Cardiac septum (tissue), 1 donor: ENCODE measurements at regions not wholly inside any gene's neighbourhood (a gene's known extent, or its start where the extent isn't known, plus 50 kb on each side); places are given as distances from the start of the nearest gene placed in this dataset.

Experiments
- DNase-seq: peaks from one replicate; pipeline ENCODE4 v3.0.0-alpha.2; 2020; ENCODE audit warnings: low spot score
- intact Hi-C: fragments of 100-400 bp; cut with DNase I; formaldehyde crosslinking; loops from one replicate; pipeline ENCODE4 v1.14.0; 2022
- donor health status: DM: no; HTN: no; CAD: no.

DNA sequence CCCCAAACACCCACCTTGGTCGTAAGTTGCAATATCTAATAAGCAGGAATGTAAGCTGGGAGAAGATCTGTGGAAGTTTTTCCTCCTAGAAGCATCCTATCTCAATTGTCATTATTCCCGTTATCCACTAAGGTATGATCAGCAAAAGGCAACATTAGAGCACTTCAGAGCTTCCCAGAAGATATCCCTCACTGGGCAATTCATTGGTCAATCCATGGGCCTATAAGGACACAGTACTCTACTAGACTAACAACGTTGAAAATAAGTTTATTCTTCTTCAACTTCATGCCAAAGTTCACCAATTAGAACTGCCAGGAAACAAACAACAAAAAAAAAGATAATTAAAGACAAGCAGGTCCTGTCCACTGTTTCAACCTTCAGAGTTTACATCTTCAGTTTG is 433.0 kb upstream of the POU3F3 start:
- intact Hi-C loops = no loop called here
- no peak for DNase-seq

DNA sequence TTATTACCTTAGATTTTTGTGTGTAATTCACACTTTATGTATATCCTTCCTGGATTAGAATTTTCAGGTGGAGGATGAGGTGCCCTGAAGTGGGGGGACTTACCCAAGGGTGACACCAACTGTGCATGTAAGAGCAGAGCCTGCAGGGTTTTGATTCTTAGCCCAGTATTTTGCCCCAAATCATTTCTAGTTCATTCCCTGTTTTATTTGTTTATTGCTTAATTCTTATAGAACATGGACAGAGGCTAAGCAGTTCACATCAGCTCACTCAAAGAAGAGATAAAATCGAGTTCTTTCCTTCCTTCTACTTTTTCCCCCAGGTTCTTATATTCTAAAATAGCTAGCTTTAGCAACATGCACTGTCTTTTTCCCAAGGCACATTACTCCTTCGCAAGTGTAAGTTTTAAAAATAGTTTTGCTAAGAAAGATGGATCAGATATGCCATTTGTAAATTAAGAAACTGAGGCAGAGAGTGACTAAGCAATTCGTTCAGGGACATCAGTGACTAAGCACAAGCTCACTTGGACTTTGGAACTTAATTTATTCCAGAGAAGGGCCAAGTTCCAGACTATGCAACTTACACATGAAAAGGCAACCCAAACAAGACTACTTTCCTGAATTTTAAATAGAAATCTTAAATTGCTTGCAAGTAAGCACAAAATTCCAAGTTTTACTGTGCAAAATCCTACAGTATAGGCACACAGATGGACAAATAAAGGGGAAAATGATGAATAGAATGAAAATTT is 427.9 kb upstream of the POU3F3 start:
- DNase-seq = no peak
- intact Hi-C loops = no loop called here

DNA sequence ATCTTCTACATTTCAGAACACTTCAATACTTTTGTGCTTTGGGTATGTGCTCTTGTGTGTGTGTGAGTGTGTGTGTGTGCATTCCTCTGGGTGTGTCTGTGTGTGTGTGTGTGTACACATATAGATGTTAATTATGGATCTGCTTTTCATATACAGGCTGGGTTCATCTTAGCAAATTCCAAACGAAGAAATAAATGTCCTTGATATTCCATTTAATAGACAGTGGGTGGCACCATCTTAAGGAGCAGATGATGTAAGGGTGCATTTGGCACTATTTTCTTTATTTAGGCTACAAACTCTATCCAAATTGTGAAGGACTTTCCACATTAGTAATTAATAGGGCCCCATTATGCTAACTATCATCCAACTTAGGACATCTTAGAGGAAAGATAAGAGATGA is 425.8 kb upstream of the POU3F3 start:
- DNase-seq = no peak
- intact Hi-C loops = no loop called here

DNA sequence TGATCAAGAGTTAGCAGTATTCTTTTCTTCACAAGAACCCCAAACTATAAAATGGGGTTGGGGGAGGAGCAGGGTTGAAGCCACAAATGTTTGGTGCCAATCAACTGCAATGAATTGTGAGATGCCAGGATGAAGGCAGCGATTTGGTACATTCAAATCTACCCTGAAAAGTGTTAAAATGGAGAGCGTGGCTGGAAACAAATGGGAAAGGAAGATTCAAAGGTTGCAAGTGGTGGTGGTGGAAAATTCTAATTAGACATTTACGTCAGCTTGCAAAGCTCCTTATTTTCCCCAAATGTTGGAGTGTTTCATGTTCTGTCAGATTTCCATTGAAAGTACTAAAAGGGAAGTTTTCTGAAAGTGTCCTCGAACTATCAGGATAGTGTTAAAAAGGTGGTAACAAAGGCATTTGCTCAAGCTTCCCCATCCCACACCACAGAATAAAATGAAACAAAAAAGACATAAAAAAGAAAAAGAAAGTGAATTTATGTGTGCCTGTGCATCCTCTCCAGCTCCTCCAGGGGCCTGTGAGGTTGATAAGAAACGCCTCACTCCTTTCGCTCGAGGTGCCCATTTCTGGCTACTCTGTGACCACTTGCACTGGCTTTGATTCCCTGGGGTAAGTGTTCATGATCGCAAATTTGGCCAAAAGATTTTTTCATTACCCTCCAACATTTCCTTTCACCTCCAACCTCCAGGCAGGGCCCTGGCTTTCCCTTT is 424.1 kb upstream of the POU3F3 start:
- intact Hi-C loops = no loop called here
- no peak for DNase-seq

DNA sequence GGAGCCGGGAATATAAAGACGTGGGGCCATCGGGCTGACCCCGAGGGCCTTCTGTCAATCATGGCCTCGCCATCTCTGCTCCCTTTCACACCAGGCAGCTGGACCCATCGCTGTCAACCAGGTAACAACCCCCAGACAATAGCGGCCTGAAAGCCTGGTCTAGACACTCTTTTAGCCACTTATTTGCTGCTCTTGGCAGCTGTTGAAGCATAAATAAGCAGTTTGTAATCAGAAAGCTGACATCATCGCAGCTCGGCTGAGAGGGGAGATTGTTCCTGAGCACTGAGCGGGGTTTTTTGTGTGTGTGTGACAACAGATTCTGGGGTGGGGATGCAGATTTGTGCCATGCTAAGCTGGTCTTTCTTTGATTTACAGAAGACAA is 423.6 kb upstream of the POU3F3 start:
- no peak for DNase-seq
- intact Hi-C loops = no loop called here

DNA sequence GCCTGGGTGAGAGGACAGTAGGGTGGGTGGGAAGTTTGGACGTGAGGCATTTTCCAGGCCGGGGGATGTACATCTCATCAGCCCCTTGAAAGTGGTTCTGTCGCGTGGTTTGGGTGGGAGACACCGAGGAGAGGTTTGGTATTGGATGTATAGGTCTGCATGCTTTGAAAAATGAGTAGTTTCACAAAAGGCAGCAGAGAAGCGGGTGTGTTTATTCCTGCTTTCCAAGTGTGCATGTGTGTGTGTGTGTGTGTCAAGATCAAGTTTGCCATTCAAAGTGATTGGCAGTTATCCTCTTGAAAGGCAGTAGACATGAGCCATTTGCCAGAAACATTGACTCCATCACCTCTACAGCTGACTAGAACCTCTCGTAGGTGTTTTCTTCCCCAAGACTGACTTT is 423.1 kb upstream of the POU3F3 start:
- no peak for DNase-seq

DNA sequence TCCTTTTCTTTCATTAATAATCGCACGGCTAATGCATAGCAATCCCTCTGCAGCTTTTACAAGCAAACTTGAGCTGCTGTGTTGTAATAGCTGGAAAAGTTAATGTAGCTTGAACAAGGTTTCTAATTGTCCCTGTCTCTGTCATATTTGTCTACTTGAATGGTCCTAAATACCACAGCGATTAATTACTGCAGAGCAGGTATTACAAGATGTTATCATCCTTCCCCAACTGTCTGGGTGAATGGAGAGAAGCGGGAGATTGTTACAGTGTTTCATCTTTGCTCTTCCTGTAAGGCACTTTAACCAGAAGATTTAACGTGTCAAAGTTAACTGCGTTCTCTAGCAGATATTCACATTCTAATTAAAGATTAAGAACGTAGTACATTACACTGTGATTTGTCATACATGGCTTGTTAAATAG is 422.2 kb upstream of the POU3F3 start:
- intact Hi-C loops = no loop called here
- no peak for DNase-seq

More for the DNA sequence above, 423.1 kb upstream of the POU3F3 start:
- intact Hi-C loops = no loop called here

DNA sequence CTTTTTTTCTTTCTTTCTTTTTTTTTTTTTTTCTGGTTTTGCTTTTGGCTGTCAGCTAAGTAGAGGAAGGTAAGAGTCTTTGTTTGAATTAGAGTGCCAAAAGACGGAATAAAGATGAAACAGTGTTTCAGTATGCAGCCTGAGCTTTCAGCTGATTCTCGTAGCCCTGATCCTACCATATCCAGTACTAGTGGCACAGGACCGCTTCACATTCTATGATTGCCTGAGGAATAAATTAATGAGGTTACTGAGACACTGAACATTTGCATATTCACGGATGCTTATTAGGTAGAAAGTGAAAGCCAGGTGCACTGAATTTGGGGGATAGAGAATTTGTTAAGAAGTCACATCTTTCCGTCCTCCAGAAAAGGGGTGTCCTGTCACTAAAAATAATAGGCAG is 421.5 kb upstream of the POU3F3 start:
- DNase-seq = no peak
- intact Hi-C loops = no loop called here

DNA sequence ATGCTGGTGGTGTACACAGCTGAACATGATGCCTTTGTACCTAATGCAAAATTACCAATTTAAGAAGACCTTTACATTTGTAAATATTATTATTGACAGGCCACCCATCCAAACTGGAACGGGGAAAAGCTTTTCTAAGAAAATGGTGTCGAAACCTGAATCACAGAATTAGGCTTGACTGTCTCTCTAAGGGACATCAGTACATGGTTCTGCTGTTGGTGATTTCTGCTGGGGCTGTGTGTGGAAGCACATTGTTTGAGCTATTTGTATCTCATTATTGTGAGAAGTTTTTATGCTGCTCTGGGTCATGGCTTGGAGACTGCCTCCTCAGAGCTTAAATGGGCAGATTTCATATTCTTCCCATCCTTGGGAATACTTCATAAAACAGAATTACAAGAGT is 420.9 kb upstream of the POU3F3 start:
- intact Hi-C loops = no loop called here
- no peak for DNase-seq

DNA sequence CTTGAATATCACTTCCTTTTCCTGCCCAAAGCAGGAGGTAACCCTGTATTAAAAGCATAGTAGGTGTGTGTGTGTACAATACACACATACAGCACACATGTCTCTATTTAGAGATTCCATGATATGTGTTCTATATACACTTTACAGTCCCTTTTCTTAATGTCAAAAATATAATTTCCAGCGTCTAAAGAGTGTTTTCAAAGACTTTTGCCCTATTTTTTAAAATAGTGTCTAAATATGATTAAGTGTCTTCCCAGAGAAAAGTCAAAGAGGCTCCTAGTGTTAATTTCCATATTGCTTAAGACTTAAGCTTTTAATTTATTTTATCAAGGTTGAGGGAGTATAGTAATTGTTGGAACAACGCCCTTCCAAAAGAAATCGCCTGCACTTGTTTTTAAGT is 420.3 kb upstream of the POU3F3 start:
- intact Hi-C loops = no loop called here
- DNase-seq = no peak

DNA sequence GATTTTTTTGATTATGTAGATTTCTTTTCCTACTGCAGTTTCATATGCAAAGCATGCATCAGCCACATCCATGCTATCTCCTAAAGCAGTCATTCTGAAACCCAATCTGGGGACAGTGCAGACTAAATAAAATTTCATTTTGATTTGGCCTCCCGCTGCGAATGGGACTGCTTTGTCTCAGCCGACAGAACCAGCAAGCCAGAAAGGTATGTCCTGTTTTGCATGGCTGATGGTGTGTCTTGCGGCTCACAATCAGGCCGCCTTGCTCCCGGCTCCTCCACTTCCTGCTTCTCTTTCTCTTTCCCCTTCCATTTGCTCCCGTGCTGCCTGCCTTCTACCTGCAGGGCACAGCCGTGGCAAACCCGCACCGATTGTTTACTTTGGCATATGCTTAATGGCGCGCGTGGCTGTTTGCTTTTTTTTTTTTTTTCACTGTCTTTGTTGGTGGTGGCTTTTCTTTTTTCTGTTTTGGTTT is 419.6 kb upstream of the POU3F3 start:
- intact Hi-C loops = no loop called here
- no peak for DNase-seq

DNA sequence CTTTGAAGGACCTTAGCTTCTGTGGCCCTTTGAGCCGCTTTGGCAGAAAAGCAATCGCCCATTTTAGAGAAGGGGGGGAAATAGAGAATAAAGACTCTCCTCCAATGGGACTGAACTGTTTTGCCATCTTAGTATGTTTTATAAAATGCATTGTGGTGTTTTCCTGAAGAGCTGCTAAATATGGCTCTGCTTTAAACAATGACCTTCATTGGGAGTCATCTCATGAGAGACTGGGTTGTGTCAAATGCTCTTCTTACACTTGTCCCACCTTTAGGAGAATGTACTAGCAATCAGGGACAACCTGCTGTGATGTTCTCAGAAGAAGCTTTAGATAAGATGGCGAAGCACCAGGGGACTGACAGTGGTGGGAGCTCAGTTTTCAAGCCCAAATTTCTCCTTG is 418.9 kb upstream of the POU3F3 start:
- no peak for DNase-seq
- intact Hi-C loops = no loop called here

DNA sequence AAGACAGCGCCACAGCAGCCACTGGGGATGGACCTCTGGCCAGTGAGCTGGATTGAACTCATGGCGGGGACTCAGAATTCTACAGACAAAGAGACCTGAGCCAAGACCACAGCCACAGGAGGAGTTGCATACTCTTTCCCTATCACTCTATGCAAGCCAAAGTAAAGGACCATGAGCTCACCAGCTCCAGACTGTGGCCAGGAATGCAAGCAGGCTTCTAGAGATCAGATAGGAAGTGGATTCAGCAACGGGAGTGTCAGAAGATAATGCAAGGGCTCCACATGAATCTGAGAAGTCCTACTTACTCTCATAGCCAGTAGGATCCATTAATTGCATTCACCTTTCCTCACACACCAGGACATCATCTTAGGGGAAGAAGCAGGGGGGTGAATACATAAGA is 415.4 kb upstream of the POU3F3 start:
- intact Hi-C loops = no loop called here
- DNase-seq = no peak

DNA sequence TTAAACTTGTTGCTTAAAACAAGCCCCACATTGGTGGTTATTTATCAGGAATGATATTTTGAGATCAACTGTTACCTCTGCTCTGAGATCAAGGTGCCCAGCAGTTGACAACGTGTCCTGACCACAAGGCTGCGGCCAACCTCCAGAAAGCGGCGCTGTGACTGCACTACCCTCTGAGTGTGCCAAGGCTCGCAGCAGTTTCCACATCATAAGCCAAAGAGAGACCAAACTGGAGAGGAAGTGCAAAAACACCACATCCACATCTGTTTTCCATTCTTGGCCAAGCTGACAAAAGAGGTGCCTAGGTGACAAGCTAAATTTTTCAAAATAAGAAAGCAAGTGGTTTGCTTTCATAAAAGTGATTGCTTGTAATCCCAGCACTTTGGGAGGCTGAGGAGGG is 410.8 kb upstream of the POU3F3 start:
- DNase-seq = no peak
- intact Hi-C loops = no loop called here

DNA sequence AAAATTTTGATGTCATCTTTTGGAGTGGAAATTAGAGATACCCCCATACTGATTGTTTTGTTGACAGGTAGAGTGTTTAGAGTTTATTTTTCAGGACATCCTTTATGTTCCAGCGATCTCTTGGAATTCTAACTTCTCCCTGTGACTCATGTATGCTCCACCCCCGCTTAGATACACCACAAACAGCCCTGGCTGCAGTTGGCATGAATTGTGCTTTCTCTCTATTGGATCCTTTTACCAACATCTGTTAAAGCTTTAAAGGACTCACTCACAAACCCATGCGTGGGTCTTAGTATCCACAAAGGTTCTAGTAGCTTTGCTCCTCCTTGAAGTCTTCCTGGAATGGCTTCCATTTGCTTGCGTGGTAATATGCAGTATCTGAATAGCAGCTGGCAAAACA is 409.5 kb upstream of the POU3F3 start:
- intact Hi-C loops = no loop called here
- DNase-seq = no peak

DNA sequence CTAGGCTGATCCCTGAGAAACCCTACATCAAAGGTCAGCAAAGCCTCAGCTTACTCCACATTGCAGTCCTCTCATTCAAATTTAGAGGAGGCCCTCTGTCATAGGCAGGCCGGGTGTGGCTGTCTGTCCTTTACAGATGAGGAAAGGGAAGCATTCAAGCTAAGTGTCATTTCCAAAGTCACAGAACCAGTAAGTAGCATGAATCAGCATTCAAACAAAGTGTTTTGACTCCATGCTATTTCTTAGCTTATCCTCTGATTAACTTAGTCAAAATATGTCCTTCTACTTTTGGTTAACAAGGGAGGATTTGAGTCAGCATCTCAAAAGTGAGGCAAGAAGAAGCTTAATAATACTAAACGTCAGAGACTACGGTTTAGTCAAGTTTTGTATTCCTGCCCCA is 409.0 kb upstream of the POU3F3 start:
- intact Hi-C loops = no loop called here

DNA sequence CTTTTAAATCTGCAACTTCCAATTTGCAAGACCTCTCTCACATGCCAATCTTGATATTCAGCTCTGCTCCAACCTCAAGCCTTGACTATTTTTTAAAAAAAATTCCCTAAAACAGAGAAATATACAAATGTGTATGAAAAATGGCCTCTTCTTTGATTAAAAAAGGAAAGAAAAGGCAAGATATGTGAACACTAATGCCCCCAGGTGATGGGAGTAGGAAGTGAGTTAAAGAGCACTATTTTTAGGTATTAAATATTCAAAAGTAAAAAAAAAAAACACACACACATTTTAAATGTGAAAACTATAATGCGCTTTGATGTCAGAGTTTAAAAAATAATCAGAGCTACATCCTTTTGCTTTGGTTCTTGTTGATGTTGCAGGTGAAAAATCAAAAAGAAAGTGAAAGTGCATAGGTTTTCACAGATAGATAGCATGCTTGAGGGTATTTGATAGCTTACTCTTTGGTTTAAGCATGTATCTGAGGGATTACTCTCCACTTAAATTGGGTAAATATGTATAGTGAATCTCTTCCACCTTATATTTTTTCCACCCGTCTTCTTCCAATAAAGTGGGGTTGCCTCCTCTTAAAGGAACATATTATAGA is 406.0 kb upstream of the POU3F3 start:
- DNase-seq = no peak
- intact Hi-C loops = no loop called here

More for the DNA sequence above, 409.0 kb upstream of the POU3F3 start:
- DNase-seq = no peak

DNA sequence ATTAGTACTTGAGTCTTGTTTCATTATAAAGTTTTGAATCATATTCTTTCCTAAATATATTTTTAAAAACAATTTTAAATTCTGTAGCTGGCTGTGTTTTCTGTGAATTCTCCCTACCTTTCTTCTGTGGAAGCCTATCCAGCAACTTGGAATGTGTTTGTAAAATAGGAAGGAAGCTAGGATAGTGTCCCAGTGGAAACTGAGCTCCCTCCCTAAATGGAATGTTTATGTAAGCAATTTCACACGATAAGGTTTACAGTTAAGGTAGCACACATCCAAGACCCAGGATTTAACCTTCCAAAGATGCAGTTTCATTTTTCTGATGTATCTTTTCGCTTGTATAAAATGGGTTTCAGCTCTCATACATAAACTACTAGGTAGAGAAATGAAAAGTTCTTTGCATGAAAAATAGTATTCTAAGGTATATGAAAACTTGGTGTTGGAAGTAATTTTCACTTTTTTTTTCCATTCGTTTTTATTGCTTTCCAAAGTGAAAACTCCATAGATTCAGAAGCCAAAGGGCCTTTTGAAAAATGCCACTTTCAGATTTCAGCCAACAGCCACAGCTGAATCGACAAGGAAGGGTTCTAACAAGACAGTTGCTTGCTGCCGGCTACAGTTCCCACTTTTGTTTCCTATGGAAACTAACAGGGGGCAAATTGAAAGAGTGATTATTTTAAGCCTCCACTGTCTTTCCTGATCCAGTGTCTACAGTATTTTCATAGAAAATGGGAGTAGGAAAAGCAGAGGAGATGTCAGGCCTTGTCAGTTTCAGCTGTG is 405.1 kb upstream of the POU3F3 start:
- intact Hi-C loops = no loop called here
- DNase-seq = no peak

DNA sequence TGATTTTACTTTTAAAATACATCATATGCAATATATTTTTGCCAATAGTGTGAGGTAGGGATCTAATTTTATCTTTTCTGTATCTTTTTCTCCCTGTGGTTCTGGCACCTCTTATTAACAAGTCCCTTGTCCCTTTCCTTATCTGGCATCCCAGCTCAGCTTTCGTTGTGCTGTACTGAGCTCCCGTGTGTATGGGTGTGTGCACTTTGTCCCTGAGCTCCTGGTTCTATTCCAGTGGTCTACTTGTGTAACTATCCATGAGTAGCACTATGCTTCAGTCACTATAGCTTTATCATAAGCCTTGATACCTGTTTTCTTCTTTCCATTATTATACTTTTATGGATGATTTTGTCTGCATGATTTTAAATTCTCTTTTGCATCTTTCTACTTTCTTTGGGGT is 401.4 kb upstream of the POU3F3 start:
- intact Hi-C loops = no loop called here
- DNase-seq = no peak

DNA sequence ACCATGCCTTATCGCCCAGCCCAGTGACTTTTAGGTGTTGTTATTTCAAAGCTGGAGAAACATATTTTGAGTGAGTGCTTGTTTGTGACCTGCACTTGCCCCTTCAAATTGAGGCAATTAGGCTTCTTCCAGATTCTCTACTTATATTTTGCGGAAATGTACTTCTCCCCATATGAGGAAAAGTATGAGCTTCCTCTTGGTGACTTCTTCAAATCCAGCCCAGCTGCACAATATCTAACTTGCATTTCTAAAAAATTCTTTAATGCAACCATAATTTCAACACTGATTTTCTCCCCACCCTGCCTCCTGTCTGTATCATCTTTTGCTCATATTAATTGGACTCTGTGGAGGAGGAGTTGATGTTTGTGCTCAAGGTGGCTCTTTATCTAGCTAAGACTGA is 391.2 kb upstream of the POU3F3 start:
- no peak for DNase-seq
- intact Hi-C loops = no loop called here
